ENCODE measurements at regions not wholly inside any gene's neighbourhood (a gene's known extent, or its start where the extent isn't known, plus 50 kb on each side); places are given as distances from the start of the nearest gene placed in this dataset.

- TF ChIP-seq CTCF (IDR thresholded peaks at IDR 0.05) (no peak), POLR2A (IDR thresholded peaks at IDR 0.05) (no peak)
Measured at GRCh38 chr4:146098978-146099377, 76.5 kb upstream of the LSM6 start.

All from esophagus squamous epithelium (tissue), 4 donors.